ENCODE measurements at regions not wholly inside any gene's neighbourhood (a gene's known extent, or its start where the extent isn't known, plus 50 kb on each side); places are given as distances from the start of the nearest gene placed in this dataset.

- DNase-seq (ENCODE audit: low spot score) = no peak
- no peak for TF ChIP-seq CTCF (IDR thresholded peaks at IDR 0.05)
- ATAC-seq (ENCODE audit: insufficient number of reproducible peaks, low FRiP score, low read depth) = no peak
- Histone ChIP-seq H3K4me3 (no peak overlapping the region), H3K27ac (no peak overlapping the region), H3K27me3 (replicated peaks; ENCODE audit: insufficient read depth) (no peaks in the 10 kb centered on the region), H3K36me3 (no peaks in the 10 kb centered on the region), H3K9me3 (no peaks in the 10 kb centered on the region), H3K4me1 (ENCODE audit: control insufficient read depth in 1 of 2, low read depth in 2 of 2) (peaks cover 13 to 32% of the 10 kb centered on the region in 2 donors)
Measured at GRCh38 chr2:160925956-160926355, 234.3 kb upstream of the TANK start.

GRCh38 chr2:160927324-160927723 is 232.9 kb upstream of the TANK start:
- H3K36me3 ChIP-seq = no peaks in the 10 kb centered on the region
- H3K4me3 ChIP-seq = no peak overlapping the region
- H3K27me3 ChIP-seq (replicated peaks; ENCODE audit: insufficient read depth) = no peaks in the 10 kb centered on the region
- DNase-seq (ENCODE audit: low spot score) = no peak
- H3K4me1 ChIP-seq (ENCODE audit: control insufficient read depth in 1 of 2, low read depth in 2 of 2) = peaks cover 13 to 26% of the 10 kb centered on the region in 2 donors
- H3K9me3 ChIP-seq = no peaks in the 10 kb centered on the region
- ATAC-seq (ENCODE audit: insufficient number of reproducible peaks, low FRiP score, low read depth) = no peak
- no peak overlapping the region for H3K27ac ChIP-seq
- TF ChIP-seq CTCF (IDR thresholded peaks at IDR 0.05) = no peak

GRCh38 chr2:160928854-160929301 is 231.3 kb upstream of the TANK start:
- Histone ChIP-seq H3K4me3 (no peak overlapping the region), H3K27me3 (replicated peaks; ENCODE audit: insufficient read depth) (no peaks in the 10 kb centered on the region), H3K27ac (peak overlapping the region; percentile 23 to 32), H3K4me1 (ENCODE audit: control insufficient read depth in 1 of 2, low read depth in 2 of 2) (peaks cover 13 to 26% of the 10 kb centered on the region in 2 donors), H3K9me3 (no peaks in the 10 kb centered on the region), H3K36me3 (no peaks in the 10 kb centered on the region)
- no peak for DNase-seq (ENCODE audit: low spot score)
- TF ChIP-seq CTCF (IDR thresholded peaks at IDR 0.05) = no peak
- ATAC-seq (ENCODE audit: insufficient number of reproducible peaks, low FRiP score, low read depth) = no peak

- H3K27ac ChIP-seq = no peak overlapping the region
- DNase-seq (ENCODE audit: low spot score) = no peak
- H3K9me3 ChIP-seq = no peaks in the 10 kb centered on the region
- no peaks in the 10 kb centered on the region for H3K27me3 ChIP-seq (replicated peaks; ENCODE audit: insufficient read depth)
- H3K4me1 ChIP-seq (ENCODE audit: control insufficient read depth in 1 of 2, low read depth in 2 of 2) = peaks cover 13 to 26% of the 10 kb centered on the region in 2 donors
- ATAC-seq (ENCODE audit: insufficient number of reproducible peaks, low FRiP score, low read depth) = no peak
- H3K4me3 ChIP-seq = no peak overlapping the region
- H3K36me3 ChIP-seq = no peaks in the 10 kb centered on the region
- no peak for TF ChIP-seq CTCF (IDR thresholded peaks at IDR 0.05)
Measured at GRCh38 chr2:160931531-160931930, 228.7 kb upstream of the TANK start.

DNA sequence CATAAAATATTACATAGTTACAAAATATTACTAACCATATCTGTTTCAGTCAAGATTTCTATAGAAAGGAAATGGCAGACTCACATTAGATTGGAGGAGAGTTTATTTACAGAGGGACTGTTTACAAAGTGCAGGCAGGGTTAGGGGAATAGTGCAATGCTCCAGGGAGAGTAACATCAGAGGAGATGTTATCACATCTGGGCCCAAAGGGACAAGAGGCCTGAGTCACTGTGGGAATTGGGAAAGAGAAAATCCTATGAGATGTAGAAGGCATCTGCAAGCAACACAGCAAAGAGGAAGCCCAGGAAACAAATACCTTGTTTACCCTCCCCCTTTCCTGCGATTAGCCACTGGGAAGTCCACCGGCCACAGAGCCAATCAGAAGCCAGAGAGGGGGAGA is 227.3 kb upstream of the TANK start:
- Histone ChIP-seq H3K36me3 (no peaks in the 10 kb centered on the region), H3K4me3 (no peak overlapping the region), H3K27me3 (replicated peaks; ENCODE audit: insufficient read depth) (no peaks in the 10 kb centered on the region), H3K9me3 (no peaks in the 10 kb centered on the region), H3K4me1 (ENCODE audit: control insufficient read depth in 1 of 2, low read depth in 2 of 2) (peaks cover 13 to 19% of the 10 kb centered on the region in 2 donors), H3K27ac (no peak overlapping the region)
- no peak for TF ChIP-seq CTCF (IDR thresholded peaks at IDR 0.05)
- DNase-seq (ENCODE audit: low spot score) (no peak), ATAC-seq (ENCODE audit: insufficient number of reproducible peaks, low FRiP score, low read depth) (no peak)
